ENCODE measurements at regions not wholly inside any gene's neighbourhood (a gene's known extent, or its start where the extent isn't known, plus 50 kb on each side); places are given as distances from the start of the nearest gene placed in this dataset.

DNA sequence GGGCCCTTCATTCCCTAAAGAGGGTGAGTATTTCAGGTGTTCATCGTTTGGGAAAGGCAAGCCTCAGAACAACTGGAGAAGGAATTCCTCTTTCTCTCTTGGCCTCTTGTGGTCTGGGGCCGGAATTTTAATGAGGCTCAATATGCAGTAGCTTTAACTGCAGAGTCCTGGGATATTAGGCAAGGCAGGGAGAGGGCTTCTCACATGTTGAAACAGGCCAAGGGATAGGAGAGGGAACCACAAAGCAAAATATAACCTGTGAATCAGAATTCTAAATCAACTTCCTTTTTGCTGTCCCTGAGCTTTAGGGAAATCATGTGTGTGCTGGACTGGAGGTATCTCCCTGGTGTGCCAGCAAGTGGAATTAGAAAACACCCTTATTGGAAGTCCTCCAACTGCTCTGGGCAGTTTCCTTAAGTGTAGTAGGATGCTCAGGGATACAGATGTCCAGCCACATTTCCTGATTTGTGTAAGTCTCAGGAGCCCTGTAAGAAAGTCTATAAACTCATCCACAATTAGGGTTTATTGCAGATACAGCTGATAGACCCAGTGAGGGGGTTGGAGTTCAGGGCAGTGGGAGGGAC is 215.8 kb upstream of the ZRANB2 start:
- TF ChIP-seq POLR2AphosphoS5 (IDR thresholded peaks at IDR 0.05) = no peak
- TF ChIP-seq, protein P1, sequence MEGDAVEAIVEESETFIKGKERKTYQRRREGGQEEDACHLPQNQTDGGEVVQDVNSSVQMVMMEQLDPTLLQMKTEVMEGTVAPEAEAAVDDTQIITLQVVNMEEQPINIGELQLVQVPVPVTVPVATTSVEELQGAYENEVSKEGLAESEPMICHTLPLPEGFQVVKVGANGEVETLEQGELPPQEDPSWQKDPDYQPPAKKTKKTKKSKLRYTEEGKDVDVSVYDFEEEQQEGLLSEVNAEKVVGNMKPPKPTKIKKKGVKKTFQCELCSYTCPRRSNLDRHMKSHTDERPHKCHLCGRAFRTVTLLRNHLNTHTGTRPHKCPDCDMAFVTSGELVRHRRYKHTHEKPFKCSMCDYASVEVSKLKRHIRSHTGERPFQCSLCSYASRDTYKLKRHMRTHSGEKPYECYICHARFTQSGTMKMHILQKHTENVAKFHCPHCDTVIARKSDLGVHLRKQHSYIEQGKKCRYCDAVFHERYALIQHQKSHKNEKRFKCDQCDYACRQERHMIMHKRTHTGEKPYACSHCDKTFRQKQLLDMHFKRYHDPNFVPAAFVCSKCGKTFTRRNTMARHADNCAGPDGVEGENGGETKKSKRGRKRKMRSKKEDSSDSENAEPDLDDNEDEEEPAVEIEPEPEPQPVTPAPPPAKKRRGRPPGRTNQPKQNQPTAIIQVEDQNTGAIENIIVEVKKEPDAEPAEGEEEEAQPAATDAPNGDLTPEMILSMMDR (IDR thresholded peaks at IDR 0.05) = no peak

Measured in upper lobe of left lung (tissue), 4 donors.